Uterus (tissue), 2 donors: ENCODE measurements at regions not wholly inside any gene's neighbourhood (a gene's known extent, or its start where the extent isn't known, plus 50 kb on each side); places are given as distances from the start of the nearest gene placed in this dataset.

Experiments used
- CTCF ChIP-seq, 4 experiments: fragments of 200-600 bp in 2 of 4; fragments of 450-650 bp in 2 of 4; sonication (generic) in 2 of 4; IDR thresholded peaks; one replicate each; pipeline ENCODE4 v1.5.1; 2016 to 2019; ENCODE audit warnings: antibody characterized with exemption in 4 of 4, mild to moderate bottlenecking in 2 of 4, moderate library complexity in 1 of 4
- POLR2A ChIP-seq, 2 donors: fragments of 450-650 bp; IDR thresholded peaks; one replicate each; pipeline ENCODE4 v1.6.1; 2016; ENCODE audit warnings: antibody characterized with exemption in 2 of 2, mild to moderate bottlenecking in 1 of 2, moderate library complexity in 1 of 2

- TF ChIP-seq CTCF (IDR thresholded peaks at IDR 0.05) (no peak), POLR2A (IDR thresholded peaks at IDR 0.05) (no peak)
Measured at GRCh38 chr6:22057962-22058361, 238.9 kb downstream of the PRL start.
